ELF-1 (cell line): ENCODE measurements at regions not wholly inside any gene's neighbourhood (a gene's known extent, or its start where the extent isn't known, plus 50 kb on each side); places are given as distances from the start of the nearest gene placed in this dataset.

Experiments used
- DNase-seq: peaks from one replicate; pipeline ENCODE4 v3.0.0-alpha.2; 2016; ENCODE audit warnings: low read depth, low spot score

- no peak for DNase-seq
Measured at GRCh38 chr13:50708461-50708860, 135.0 kb downstream of the DLEU7 start.

GRCh38 chr13:50709058-50709457, 134.4 kb downstream of the DLEU7 start:
- DNase-seq = no peak

- DNase-seq = no peak
Measured at GRCh38 chr13:50711131-50711815, 132.2 kb downstream of the DLEU7 start.

GRCh38 chr13:50711996-50712395, 131.5 kb downstream of the DLEU7 start:
- DNase-seq = no peak

- no peak for DNase-seq
Measured at GRCh38 chr13:50712456-50712855, 131.0 kb downstream of the DLEU7 start.

- no peak for DNase-seq
Measured at GRCh38 chr13:50712881-50713280, 130.6 kb downstream of the DLEU7 start.

- no peak for DNase-seq
Measured at GRCh38 chr13:50713523-50714248, 129.8 kb downstream of the DLEU7 start.

GRCh38 chr13:50714891-50715290, 128.6 kb downstream of the DLEU7 start:
- no peak for DNase-seq

GRCh38 chr13:50715402-50716146, 127.9 kb downstream of the DLEU7 start:
- no peak for DNase-seq

GRCh38 chr13:50720861-50721671, 122.4 kb downstream of the DLEU7 start:
- DNase-seq = no peak

GRCh38 chr13:50721672-50721992, 121.9 kb downstream of the DLEU7 start:
- DNase-seq = no peak

GRCh38 chr13:50722440-50723125, 120.9 kb downstream of the DLEU7 start:
- no peak for DNase-seq

- DNase-seq = no peak
Measured at GRCh38 chr13:50724438-50724837, 119.1 kb downstream of the DLEU7 start.

GRCh38 chr13:50724913-50725312, 118.6 kb downstream of the DLEU7 start:
- DNase-seq = no peak

GRCh38 chr13:50726164-50726563, 117.3 kb downstream of the DLEU7 start:
- peak; percentile 6 for DNase-seq

- DNase-seq = no peak
Measured at GRCh38 chr13:50729177-50729576, 114.3 kb downstream of the DLEU7 start.

GRCh38 chr13:50730496-50731351, 112.8 kb downstream of the DLEU7 start:
- DNase-seq = no peak

- no peak for DNase-seq
Measured at GRCh38 chr13:50731400-50731799, 112.1 kb downstream of the DLEU7 start.

- no peak for DNase-seq
Measured at GRCh38 chr13:50732712-50733111, 110.8 kb downstream of the DLEU7 start.

- DNase-seq = no peak
Measured at GRCh38 chr13:50733392-50733791, 110.1 kb downstream of the DLEU7 start.
